Fibroblast of villous mesenchyme (primary cell): ENCODE measurements at regions not wholly inside any gene's neighbourhood (a gene's known extent, or its start where the extent isn't known, plus 50 kb on each side); places are given as distances from the start of the nearest gene placed in this dataset.

Experiments used
- DNase-seq: peaks from one replicate; pipeline ENCODE4 v3.0.0-alpha.2; 2010; ENCODE audit warnings: low read depth
- H3K4me3 ChIP-seq: 2 replicates; pipeline ENCODE4 v1.5.1; 2011; ENCODE audit warnings: low read depth, mild to moderate bottlenecking, low read length
- CTCF ChIP-seq: IDR thresholded peaks from 2 replicates; pipeline ENCODE4 v1.5.1; 2012; ENCODE audit warnings: low read depth, mild to moderate bottlenecking, low read length; ENCODE audit not compliant: insufficient read depth

- DNase-seq, result no peak
- no peak for TF ChIP-seq CTCF
- H3K4me3 ChIP-seq, result no peak overlapping the region
Measured at GRCh38 chr9:118281772-118282171, 577.6 kb downstream of the TLR4 start.

GRCh38 chr9:118283488-118283887 is 579.3 kb downstream of the TLR4 start:
- DNase-seq, result no peak
- H3K4me3 ChIP-seq, result no peak overlapping the region
- TF ChIP-seq CTCF, result no peak

- no peak for TF ChIP-seq CTCF
- no peak for DNase-seq
Measured at GRCh38 chr9:118290116-118290515, 585.9 kb downstream of the TLR4 start.

GRCh38 chr9:118295413-118295812 is 591.2 kb downstream of the TLR4 start:
- TF ChIP-seq CTCF, result no peak
- H3K4me3 ChIP-seq, result no peak overlapping the region
- DNase-seq, result no peak

More at GRCh38 chr9:118290116-118290515, 585.9 kb downstream of the TLR4 start:
- H3K4me3 ChIP-seq, result no peak overlapping the region

- TF ChIP-seq CTCF, result no peak
- DNase-seq, result no peak
- no peak overlapping the region for H3K4me3 ChIP-seq
Measured at GRCh38 chr9:118302721-118303120, 598.5 kb downstream of the TLR4 start.

- no peak for DNase-seq
- no peak overlapping the region for H3K4me3 ChIP-seq
- no peak for TF ChIP-seq CTCF
Measured at GRCh38 chr9:118303216-118303615, 599.0 kb downstream of the TLR4 start.

- no peak for DNase-seq
- no peak overlapping the region for H3K4me3 ChIP-seq
- TF ChIP-seq CTCF, result no peak
Measured at GRCh38 chr9:118305331-118305730, 601.1 kb downstream of the TLR4 start.
